ENCODE measurements at regions not wholly inside any gene's neighbourhood (a gene's known extent, or its start where the extent isn't known, plus 50 kb on each side); places are given as distances from the start of the nearest gene placed in this dataset.

DNA sequence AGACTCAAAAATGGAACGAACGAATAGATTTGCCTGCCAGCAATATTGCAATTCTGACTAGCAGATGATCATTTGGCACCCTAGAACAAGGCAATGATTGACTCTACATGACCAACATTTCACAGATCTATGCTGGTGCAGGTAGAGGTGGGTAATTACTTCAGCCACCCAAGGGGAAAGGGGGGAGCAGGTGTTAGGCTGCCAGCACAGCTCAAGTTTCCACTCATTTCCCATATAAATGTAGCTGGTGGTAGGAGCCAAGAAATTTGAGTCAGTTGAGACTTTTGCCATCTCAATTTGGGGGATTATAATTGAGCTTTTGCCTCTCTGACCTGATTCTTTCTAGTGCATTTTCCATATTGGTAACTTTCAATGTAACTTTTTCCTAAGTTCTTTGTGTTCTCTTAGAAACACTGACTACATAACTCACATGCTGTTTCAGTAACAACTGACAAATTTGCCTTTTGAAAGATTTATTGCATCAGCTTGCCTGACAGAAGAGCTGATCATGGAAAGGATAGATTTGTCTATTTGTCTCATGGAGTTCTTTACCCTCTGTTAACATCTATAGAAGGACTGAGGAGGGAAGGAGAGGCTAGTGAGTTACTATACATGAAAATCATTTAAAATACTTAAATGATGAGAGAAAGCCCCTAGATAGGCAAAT lies 902.5 kb downstream of the ZPLD1 start:
- Mint-ChIP-seq H3K4me1 (ENCODE audit: low read depth) (no peaks in the 10 kb centered on the region), H3K4me3 (no peak overlapping the region), H3K27ac (no peak overlapping the region), H3K27me3 (no peaks in the 10 kb centered on the region), H3K9me3 (no peaks in the 10 kb centered on the region), H3K36me3 (ENCODE audit: low read depth) (no peaks in the 10 kb centered on the region)
- H3K27ac ChIP-seq (ENCODE audit: low read depth in 1 of 2, low read length in 2 of 2) = no peak overlapping the region
- no peaks in the 10 kb centered on the region for H3K9me3 ChIP-seq (ENCODE audit: control insufficient read depth in 1 of 2, insufficient read depth in 1 of 2, low read length in 2 of 2)
- TF ChIP-seq, protein P1, sequence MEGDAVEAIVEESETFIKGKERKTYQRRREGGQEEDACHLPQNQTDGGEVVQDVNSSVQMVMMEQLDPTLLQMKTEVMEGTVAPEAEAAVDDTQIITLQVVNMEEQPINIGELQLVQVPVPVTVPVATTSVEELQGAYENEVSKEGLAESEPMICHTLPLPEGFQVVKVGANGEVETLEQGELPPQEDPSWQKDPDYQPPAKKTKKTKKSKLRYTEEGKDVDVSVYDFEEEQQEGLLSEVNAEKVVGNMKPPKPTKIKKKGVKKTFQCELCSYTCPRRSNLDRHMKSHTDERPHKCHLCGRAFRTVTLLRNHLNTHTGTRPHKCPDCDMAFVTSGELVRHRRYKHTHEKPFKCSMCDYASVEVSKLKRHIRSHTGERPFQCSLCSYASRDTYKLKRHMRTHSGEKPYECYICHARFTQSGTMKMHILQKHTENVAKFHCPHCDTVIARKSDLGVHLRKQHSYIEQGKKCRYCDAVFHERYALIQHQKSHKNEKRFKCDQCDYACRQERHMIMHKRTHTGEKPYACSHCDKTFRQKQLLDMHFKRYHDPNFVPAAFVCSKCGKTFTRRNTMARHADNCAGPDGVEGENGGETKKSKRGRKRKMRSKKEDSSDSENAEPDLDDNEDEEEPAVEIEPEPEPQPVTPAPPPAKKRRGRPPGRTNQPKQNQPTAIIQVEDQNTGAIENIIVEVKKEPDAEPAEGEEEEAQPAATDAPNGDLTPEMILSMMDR (IDR thresholded peaks at IDR 0.05) = no peak
- intact Hi-C loops (cut with DNase I, micrococcal nuclease) = no loop called here
- no peaks in the 10 kb centered on the region for H3K27me3 ChIP-seq (ENCODE audit: control insufficient read depth in 1 of 2, insufficient read depth in 2 of 2, low read length in 2 of 2)
- DNase-seq (no peak), ATAC-seq (ENCODE audit: poor library complexity) (no peak)
- no peak overlapping the region for H3K4me3 ChIP-seq (ENCODE audit: low read length)
- ChIA-PET CTCF (no interaction called here), POLR2A (no interaction called here)
- no peaks in the 10 kb centered on the region for H3K4me1 ChIP-seq (ENCODE audit: insufficient read depth, low read length)
- no peaks in the 10 kb centered on the region for H3K36me3 ChIP-seq (ENCODE audit: insufficient read depth, low read length)

DNA sequence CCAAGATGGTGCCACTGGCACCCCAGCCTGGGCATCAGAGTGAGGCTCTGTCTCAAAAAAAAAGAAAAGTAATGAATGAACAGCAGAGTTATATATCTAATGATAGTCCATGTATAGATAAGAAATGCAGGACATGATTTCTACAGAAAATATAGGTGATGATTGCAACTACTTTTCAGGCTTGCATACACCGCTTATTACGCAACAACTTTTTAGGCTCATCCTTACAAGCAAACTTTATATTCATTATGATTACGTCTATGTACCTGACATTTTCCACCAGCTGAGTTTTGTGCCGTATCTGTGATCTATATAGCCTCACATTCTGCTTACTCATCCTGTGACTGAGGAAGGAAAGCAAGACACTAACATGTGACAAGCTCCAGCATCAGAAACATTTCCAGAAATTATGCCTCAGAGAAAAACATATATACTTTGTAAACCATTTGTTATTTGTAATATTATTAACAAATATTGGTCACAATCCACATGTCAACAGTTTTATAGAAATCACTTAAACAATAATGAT lies 906.3 kb downstream of the ZPLD1 start:
- TF ChIP-seq, protein P1 (IDR thresholded peaks at IDR 0.05) = no peak
- no peaks in the 10 kb centered on the region for H3K4me1 ChIP-seq (ENCODE audit: insufficient read depth, low read length)
- no peaks in the 10 kb centered on the region for H3K36me3 Mint-ChIP-seq (ENCODE audit: low read depth)
- no peaks in the 10 kb centered on the region for H3K27me3 ChIP-seq (ENCODE audit: control insufficient read depth in 1 of 2, insufficient read depth in 2 of 2, low read length in 2 of 2)
- no peaks in the 10 kb centered on the region for H3K9me3 Mint-ChIP-seq
- ChIA-PET POLR2A (no interaction called here), CTCF (no interaction called here)
- H3K27me3 Mint-ChIP-seq = no peaks in the 10 kb centered on the region
- intact Hi-C loops (cut with DNase I, micrococcal nuclease) = no loop called here
- DNase-seq (no peak), ATAC-seq (ENCODE audit: poor library complexity) (no peak)
- no peak overlapping the region for H3K27ac ChIP-seq (ENCODE audit: low read depth in 1 of 2, low read length in 2 of 2)
- H3K4me3 ChIP-seq (ENCODE audit: low read length) = no peak overlapping the region
- no peaks in the 10 kb centered on the region for H3K4me1 Mint-ChIP-seq (ENCODE audit: low read depth)
- H3K4me3 Mint-ChIP-seq = no peak overlapping the region
- H3K36me3 ChIP-seq (ENCODE audit: insufficient read depth, low read length) = no peaks in the 10 kb centered on the region
- no peaks in the 10 kb centered on the region for H3K9me3 ChIP-seq (ENCODE audit: control insufficient read depth in 1 of 2, insufficient read depth in 1 of 2, low read length in 2 of 2)
- H3K27ac Mint-ChIP-seq = no peak overlapping the region

DNA sequence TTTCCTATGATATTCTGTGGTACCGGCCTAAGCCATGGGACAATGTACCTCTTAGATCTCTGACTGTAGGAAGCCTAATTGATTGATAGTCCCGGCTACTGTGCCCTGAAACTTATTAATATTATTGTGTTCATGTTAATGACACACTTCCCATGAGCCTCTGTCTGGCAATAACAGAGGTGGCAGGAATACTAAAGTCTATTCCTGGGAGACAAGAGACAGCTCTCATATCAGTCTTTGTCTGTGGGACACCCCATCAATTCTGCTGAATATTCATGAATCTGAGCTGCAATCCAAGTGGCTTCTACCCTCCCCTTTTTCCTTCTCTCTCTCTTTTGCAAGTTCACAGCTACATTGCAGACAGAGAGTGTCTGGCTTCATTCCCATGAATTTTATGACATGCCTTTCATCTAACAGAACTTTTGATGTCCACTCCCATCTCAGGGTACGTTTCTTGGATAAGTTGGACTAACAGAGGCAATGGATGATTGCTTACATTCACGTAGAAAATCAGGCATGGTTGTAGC lies 907.5 kb downstream of the ZPLD1 start:
- no peak overlapping the region for H3K4me3 Mint-ChIP-seq
- no peaks in the 10 kb centered on the region for H3K9me3 Mint-ChIP-seq
- Histone ChIP-seq H3K9me3 (ENCODE audit: control insufficient read depth in 1 of 2, insufficient read depth in 1 of 2, low read length in 2 of 2) (no peaks in the 10 kb centered on the region), H3K27me3 (ENCODE audit: control insufficient read depth in 1 of 2, insufficient read depth in 2 of 2, low read length in 2 of 2) (no peaks in the 10 kb centered on the region), H3K27ac (ENCODE audit: low read depth in 1 of 2, low read length in 2 of 2) (no peak overlapping the region), H3K4me1 (ENCODE audit: insufficient read depth, low read length) (no peaks in the 10 kb centered on the region), H3K36me3 (ENCODE audit: insufficient read depth, low read length) (no peaks in the 10 kb centered on the region), H3K4me3 (ENCODE audit: low read length) (no peak overlapping the region)
- ChIA-PET CTCF (no interaction called here), POLR2A (no interaction called here)
- H3K27me3 Mint-ChIP-seq = no peaks in the 10 kb centered on the region
- intact Hi-C loops (cut with DNase I, micrococcal nuclease) = no loop called here
- DNase-seq (no peak), ATAC-seq (ENCODE audit: poor library complexity) (no peak)
- H3K36me3 Mint-ChIP-seq (ENCODE audit: low read depth) = no peaks in the 10 kb centered on the region
- TF ChIP-seq, protein P1 (IDR thresholded peaks at IDR 0.05) = no peak
- no peak overlapping the region for H3K27ac Mint-ChIP-seq
- H3K4me1 Mint-ChIP-seq (ENCODE audit: low read depth) = no peaks in the 10 kb centered on the region
